ENCODE measurements at regions not wholly inside any gene's neighbourhood (a gene's known extent, or its start where the extent isn't known, plus 50 kb on each side); places are given as distances from the start of the nearest gene placed in this dataset.

GRCh38 chr2:194257095-194257494 is 1399.9 kb upstream of the SLC39A10 start:
- Histone ChIP-seq H3K4me3 (ENCODE audit: control extremely low read depth in 1 of 5, extremely low read depth in 1 of 5, insufficient read depth in 1 of 5, low read depth in 2 of 5, low read length in 4 of 5) (no peak overlapping the region), H3K27ac (ENCODE audit: low read length in 2 of 2) (no peak overlapping the region), H4K20me1 (ENCODE audit: control insufficient read depth, insufficient read depth, low read length, poor library complexity, severe bottlenecking) (no peaks in the 10 kb centered on the region), H3K79me2 (ENCODE audit: control insufficient read depth, insufficient read depth, low read length) (no peaks in the 10 kb centered on the region), H3K4me1 (ENCODE audit: control insufficient read depth in 2 of 2, insufficient read depth in 2 of 2, low read length in 2 of 2) (no peaks in the 10 kb centered on the region), H3K4me2 (replicated peaks; ENCODE audit: low read depth, low read length, poor library complexity, severe bottlenecking) (no peak overlapping the region), H3K9ac (ENCODE audit: low read length) (no peak overlapping the region), H2AFZ (ENCODE audit: insufficient read depth, low read depth, low read length, poor library complexity, severe bottlenecking) (no peak overlapping the region), H3K9me3 (ENCODE audit: control extremely low read depth in 1 of 3, control insufficient read depth in 2 of 3, insufficient read depth in 1 of 3, low read length in 2 of 3) (peaks cover 0 to 13% (median 0%) of the 10 kb centered on the region in 3 donors), H3K36me3 (replicated peaks in 1 of 2; ENCODE audit: control extremely low read depth in 1 of 2, control insufficient read depth in 1 of 2, extremely low read depth in 1 of 2, insufficient read depth in 2 of 2, low read length in 1 of 2) (no peaks in the 10 kb centered on the region), H3K27me3 (replicated peaks in 1 of 4; ENCODE audit: control extremely low read depth in 1 of 4, control insufficient read depth in 3 of 4, insufficient read depth in 4 of 4, low read length in 3 of 4) (no peaks in the 10 kb centered on the region)
- intact Hi-C loops (cut with micrococcal nuclease) = no loop called here
- Mint-ChIP-seq H3K4me3 (no peak overlapping the region), H3K4me1 (no peaks in the 10 kb centered on the region), H3K27ac (no peak overlapping the region), H3K27me3 (no peaks in the 10 kb centered on the region), H3K9me3 (ENCODE audit: insufficient read depth) (no peaks in the 10 kb centered on the region)
- TF ChIP-seq EZH2 (IDR thresholded peaks at IDR 0.05; ENCODE audit: borderline replicate concordance, insufficient read depth, low read depth, low read length, poor library complexity, severe bottlenecking) = no peak
- TF ChIP-seq CTCF (IDR thresholded peaks at IDR 0.05) = no peak
- DNase-seq (no peak), ATAC-seq (ENCODE audit: low read depth) (no peak)
- ChIA-PET CTCF (no interaction called here), POLR2A (no interaction called here)

- 89% methylated on average over 5 of the region's 7 CpGs for WGBS (ENCODE audit: insufficient coverage)
These were observed 1403.3 kb upstream of the SLC39A10 start for GRCh38 chr2:194253528-194254259.

More at GRCh38 chr2:194253528-194254259, 1403.3 kb upstream of the SLC39A10 start:
- H3K4me3 Mint-ChIP-seq = no peak overlapping the region
- no peaks in the 10 kb centered on the region for H3K27me3 Mint-ChIP-seq
- CTCF ChIA-PET = no interaction called here
- DNase-seq = no peak
- POLR2A ChIA-PET = no interaction called here
- Histone ChIP-seq H2AFZ (ENCODE audit: insufficient read depth, low read depth, low read length, poor library complexity, severe bottlenecking) (no peak overlapping the region), H3K4me1 (ENCODE audit: control insufficient read depth in 2 of 2, insufficient read depth in 2 of 2, low read length in 2 of 2) (no peaks in the 10 kb centered on the region), H3K27me3 (replicated peaks in 1 of 4; ENCODE audit: control extremely low read depth in 1 of 4, control insufficient read depth in 3 of 4, insufficient read depth in 4 of 4, low read length in 3 of 4) (no peaks in the 10 kb centered on the region), H3K27ac (ENCODE audit: low read length in 2 of 2) (no peak overlapping the region), H3K9ac (ENCODE audit: low read length) (no peak overlapping the region), H3K4me2 (replicated peaks; ENCODE audit: low read depth, low read length, poor library complexity, severe bottlenecking) (no peak overlapping the region), H3K79me2 (ENCODE audit: control insufficient read depth, insufficient read depth, low read length) (no peaks in the 10 kb centered on the region), H3K36me3 (replicated peaks in 1 of 2; ENCODE audit: control extremely low read depth in 1 of 2, control insufficient read depth in 1 of 2, extremely low read depth in 1 of 2, insufficient read depth in 2 of 2, low read length in 1 of 2) (no peaks in the 10 kb centered on the region), H3K9me3 (ENCODE audit: control extremely low read depth in 1 of 3, control insufficient read depth in 2 of 3, insufficient read depth in 1 of 3, low read length in 2 of 3) (peaks cover 0 to 13% (median 0%) of the 10 kb centered on the region in 3 donors), H4K20me1 (ENCODE audit: control insufficient read depth, insufficient read depth, low read length, poor library complexity, severe bottlenecking) (no peaks in the 10 kb centered on the region), H3K4me3 (ENCODE audit: control extremely low read depth in 1 of 5, extremely low read depth in 1 of 5, insufficient read depth in 1 of 5, low read depth in 2 of 5, low read length in 4 of 5) (no peak overlapping the region)
- H3K4me1 Mint-ChIP-seq = no peaks in the 10 kb centered on the region
- no peak for ATAC-seq (ENCODE audit: low read depth)
- no peak for TF ChIP-seq EZH2 (IDR thresholded peaks at IDR 0.05; ENCODE audit: borderline replicate concordance, insufficient read depth, low read depth, low read length, poor library complexity, severe bottlenecking)
- no peak for TF ChIP-seq CTCF (IDR thresholded peaks at IDR 0.05)
- no peaks in the 10 kb centered on the region for H3K9me3 Mint-ChIP-seq (ENCODE audit: insufficient read depth)
- H3K27ac Mint-ChIP-seq = no peak overlapping the region
- intact Hi-C loops (cut with micrococcal nuclease) = no loop called here

All from B cell (primary cell).